HEK293 (cell line): ENCODE measurements at regions not wholly inside any gene's neighbourhood (a gene's known extent, or its start where the extent isn't known, plus 50 kb on each side); places are given as distances from the start of the nearest gene placed in this dataset.

Source experiments
- CTCF ChIA-PET: fragments of 350-600 bp; formaldehyde crosslinking; extraction: SDS; loops from one replicate; lab custom pipeline; 2021; ENCODE audit warnings: antibody characterized with exemption; lab: Yijun Ruan, JAX
- POLR2A ChIA-PET: fragments of 300-600 bp; formaldehyde crosslinking; extraction: SDS; loops from one replicate; lab custom pipeline; 2020; ENCODE audit warnings: antibody characterized with exemption, inconsistent platforms; lab: Yijun Ruan, JAX
- H3K27ac ChIP-seq: fragments of 200-500 bp; sonication (Bioruptor generic); 2 replicates; pipeline ENCODE4 v1.5.1; 2014; ENCODE audit warnings: low read depth, low read length, control low read depth, inconsistent platforms; ENCODE audit errors: extremely low read depth
- H3K36me3 ChIP-seq, 2 experiments: fragments of 200-500 bp in 1 of 2; sonication (Bioruptor generic) in 1 of 2; 1 replicate in 1 of 2; 2 replicates in 1 of 2; pipeline ENCODE4 v1.5.1; 2014 to 2017; ENCODE audit warnings: inconsistent platforms in 2 of 2, low read length in 2 of 2; ENCODE audit not compliant: control insufficient read depth in 2 of 2, insufficient read depth in 1 of 2
- H3K4me1 ChIP-seq: fragments of 200-500 bp; sonication (Bioruptor generic); 2 replicates; pipeline ENCODE4 v1.5.1; 2014; ENCODE audit warnings: mild to moderate bottlenecking, low read length, inconsistent platforms; ENCODE audit not compliant: control insufficient read depth, insufficient read depth
- H3K4me3 ChIP-seq: 2 replicates; pipeline ENCODE4 v1.5.1; 2011; ENCODE audit warnings: low read depth, mild to moderate bottlenecking, control low read depth, low read length, moderate library complexity
- H3K9me3 ChIP-seq: fragments of 200-500 bp; sonication (Bioruptor generic); 2 replicates; pipeline ENCODE4 v1.5.1; 2014; ENCODE audit warnings: low read depth, low read length, inconsistent platforms; ENCODE audit not compliant: control insufficient read depth, insufficient read depth
- KLF9 ChIP-seq: fragments of 450-650 bp; formaldehyde crosslinking; IDR thresholded peaks from 2 replicates; pipeline ENCODE4 v1.5.1; 2016; ENCODE audit warnings: missing biosample characterization, missing genetic modification characterization, low read depth
- REPIN1 ChIP-seq: fragments of 450-650 bp; formaldehyde crosslinking; IDR thresholded peaks from 2 replicates; pipeline ENCODE4 v1.5.1; 2017; ENCODE audit warnings: missing biosample characterization, missing genetic modification characterization, low read depth
- SP3 ChIP-seq: fragments of 450-650 bp; formaldehyde crosslinking; IDR thresholded peaks from 2 replicates; pipeline ENCODE4 v1.5.1; 2016; ENCODE audit warnings: missing biosample characterization, missing genetic modification characterization
- YY1 ChIP-seq: fragments of 450-650 bp; formaldehyde crosslinking; IDR thresholded peaks from 2 replicates; pipeline ENCODE4 v1.5.1; 2018; ENCODE audit warnings: missing biosample characterization, missing genetic modification characterization
- ZBTB21 ChIP-seq: fragments of 450-650 bp; formaldehyde crosslinking; IDR thresholded peaks from 2 replicates; pipeline ENCODE4 v1.5.1; 2017; ENCODE audit warnings: missing biosample characterization, missing genetic modification characterization
- ZBTB48 ChIP-seq: fragments of 450-650 bp; formaldehyde crosslinking; IDR thresholded peaks from 2 replicates; pipeline ENCODE4 v1.5.1; 2016; ENCODE audit warnings: missing biosample characterization, missing genetic modification characterization
- ZFP37 ChIP-seq: fragments of 450-650 bp; formaldehyde crosslinking; IDR thresholded peaks from 2 replicates; pipeline ENCODE4 v1.5.1; 2016; ENCODE audit warnings: missing biosample characterization, missing genetic modification characterization
- ZNF132 ChIP-seq: fragments of 450-650 bp; formaldehyde crosslinking; IDR thresholded peaks from 2 replicates; pipeline ENCODE4 v1.5.1; 2017; ENCODE audit warnings: missing biosample characterization, missing genetic modification characterization, borderline replicate concordance
- ZNF146 ChIP-seq: fragments of 450-650 bp; formaldehyde crosslinking; IDR thresholded peaks from 2 replicates; pipeline ENCODE4 v1.5.1; 2016; ENCODE audit warnings: missing biosample characterization, missing genetic modification characterization
- ZNF174 ChIP-seq: fragments of 450-650 bp; formaldehyde crosslinking; IDR thresholded peaks from 2 replicates; pipeline ENCODE4 v1.5.0; 2017; ENCODE audit warnings: missing biosample characterization, mild to moderate bottlenecking, missing genetic modification characterization
- ZNF24 ChIP-seq: fragments of 450-650 bp; formaldehyde crosslinking; IDR thresholded peaks from 2 replicates; pipeline ENCODE4 v1.5.1; 2016; ENCODE audit warnings: missing biosample characterization, missing genetic modification characterization
- ZNF571 ChIP-seq: fragments of 450-650 bp; formaldehyde crosslinking; IDR thresholded peaks from 2 replicates; pipeline ENCODE4 v1.5.0; 2017; ENCODE audit warnings: missing biosample characterization, missing genetic modification characterization
- ZNF621 ChIP-seq: fragments of 450-650 bp; formaldehyde crosslinking; IDR thresholded peaks from 2 replicates; pipeline ENCODE4 v1.5.1; 2017; ENCODE audit warnings: missing biosample characterization, missing genetic modification characterization
- ZNF623 ChIP-seq: fragments of 450-650 bp; formaldehyde crosslinking; IDR thresholded peaks from 2 replicates; pipeline ENCODE4 v1.5.1; 2016; ENCODE audit warnings: missing biosample characterization, missing genetic modification characterization
- ZNF791 ChIP-seq: fragments of 450-650 bp; formaldehyde crosslinking; IDR thresholded peaks from 2 replicates; pipeline ENCODE4 v1.5.1; 2016; ENCODE audit warnings: missing biosample characterization, missing genetic modification characterization
- ZSCAN23 ChIP-seq: fragments of 450-650 bp; formaldehyde crosslinking; IDR thresholded peaks from 2 replicates; pipeline ENCODE4 v1.5.1; 2016; ENCODE audit warnings: missing biosample characterization, missing genetic modification characterization
- TF ChIP-seq, protein P1 (sequence below): fragments of 450-650 bp; formaldehyde crosslinking; IDR thresholded peaks from 2 replicates; pipeline ENCODE4 v1.5.1; 2016; ENCODE audit warnings: missing biosample characterization, missing genetic modification characterization
- TF ChIP-seq, protein P2 (sequence below): fragments of 450-650 bp; formaldehyde crosslinking; IDR thresholded peaks from 2 replicates; pipeline ENCODE4 v1.5.1; 2016; ENCODE audit warnings: missing biosample characterization, missing genetic modification characterization, borderline replicate concordance
- TF ChIP-seq, protein P3 (sequence below): fragments of 450-650 bp; formaldehyde crosslinking; IDR thresholded peaks from 2 replicates; pipeline ENCODE4 v1.5.1; 2016; ENCODE audit warnings: missing biosample characterization, missing genetic modification characterization, low read depth
- TF ChIP-seq, protein P4 (sequence below): fragments of 450-650 bp; formaldehyde crosslinking; IDR thresholded peaks from 2 replicates; pipeline ENCODE4 v1.5.1; 2016; ENCODE audit warnings: missing biosample characterization, missing genetic modification characterization

DNA sequence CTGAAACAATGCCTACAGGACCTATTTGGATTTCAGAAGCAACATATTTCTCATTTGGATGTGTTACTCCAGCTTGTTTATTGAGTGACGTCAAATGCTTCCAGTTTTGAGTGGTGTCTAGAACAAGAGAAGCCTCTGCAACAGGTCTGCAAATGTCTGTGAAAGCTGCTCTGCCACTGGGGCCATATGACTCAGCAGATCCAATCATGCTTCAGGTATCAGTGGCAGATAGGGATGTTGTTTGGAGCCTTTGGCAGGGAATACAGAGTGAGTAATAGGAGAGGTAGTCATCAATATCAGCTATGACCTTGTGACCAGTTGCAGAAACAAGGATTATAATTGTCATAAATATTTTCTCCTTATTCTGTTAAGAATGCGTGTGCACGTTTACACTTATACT, 141.1 kb upstream of the ZXDA start:
- no peaks in the 10 kb centered on the region; the same call in 1 of the 2 replicates for H3K9me3 ChIP-seq
- H3K4me3 ChIP-seq: no peak overlapping the region
- TF ChIP-seq SP3 (tag by site-specific recombination): no peak
- TF ChIP-seq ZBTB48 (tag by site-specific recombination): no peak
- no peak for TF ChIP-seq ZNF146
- TF ChIP-seq, protein P1, sequence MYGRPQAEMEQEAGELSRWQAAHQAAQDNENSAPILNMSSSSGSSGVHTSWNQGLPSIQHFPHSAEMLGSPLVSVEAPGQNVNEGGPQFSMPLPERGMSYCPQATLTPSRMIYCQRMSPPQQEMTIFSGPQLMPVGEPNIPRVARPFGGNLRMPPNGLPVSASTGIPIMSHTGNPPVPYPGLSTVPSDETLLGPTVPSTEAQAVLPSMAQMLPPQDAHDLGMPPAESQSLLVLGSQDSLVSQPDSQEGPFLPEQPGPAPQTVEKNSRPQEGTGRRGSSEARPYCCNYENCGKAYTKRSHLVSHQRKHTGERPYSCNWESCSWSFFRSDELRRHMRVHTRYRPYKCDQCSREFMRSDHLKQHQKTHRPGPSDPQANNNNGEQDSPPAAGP (tag by site-specific recombination): no peak
- no peak for TF ChIP-seq REPIN1 (tag by site-specific recombination)
- no peak for TF ChIP-seq ZNF174 (tag by site-specific recombination)
- TF ChIP-seq ZNF791: no peak
- TF ChIP-seq ZNF571 (tag by site-specific recombination): no peak
- TF ChIP-seq KLF9: no peak
- no peak for TF ChIP-seq ZSCAN23 (tag by site-specific recombination)
- no peak for TF ChIP-seq YY1
- no peak for TF ChIP-seq ZNF623 (tag by site-specific recombination)
- no peak for TF ChIP-seq ZBTB21 (tag by site-specific recombination)
- no peak for TF ChIP-seq ZNF132 (tag by site-specific recombination)
- TF ChIP-seq ZNF621 (tag by site-specific recombination): no peak
- TF ChIP-seq ZFP37 (tag by site-specific recombination): no peak
- TF ChIP-seq, protein P2, sequence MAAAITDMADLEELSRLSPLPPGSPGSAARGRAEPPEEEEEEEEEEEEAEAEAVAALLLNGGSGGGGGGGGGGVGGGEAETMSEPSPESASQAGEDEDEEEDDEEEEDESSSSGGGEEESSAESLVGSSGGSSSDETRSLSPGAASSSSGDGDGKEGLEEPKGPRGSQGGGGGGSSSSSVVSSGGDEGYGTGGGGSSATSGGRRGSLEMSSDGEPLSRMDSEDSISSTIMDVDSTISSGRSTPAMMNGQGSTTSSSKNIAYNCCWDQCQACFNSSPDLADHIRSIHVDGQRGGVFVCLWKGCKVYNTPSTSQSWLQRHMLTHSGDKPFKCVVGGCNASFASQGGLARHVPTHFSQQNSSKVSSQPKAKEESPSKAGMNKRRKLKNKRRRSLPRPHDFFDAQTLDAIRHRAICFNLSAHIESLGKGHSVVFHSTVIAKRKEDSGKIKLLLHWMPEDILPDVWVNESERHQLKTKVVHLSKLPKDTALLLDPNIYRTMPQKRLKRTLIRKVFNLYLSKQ (tag by site-specific recombination): no peak
- TF ChIP-seq ZNF24 (tag by site-specific recombination): no peak
- CTCF ChIA-PET: interaction anchor here (1.0 kb wide), 1 partner anchor 26 kb away, joined by 3 read pairs; no protein-coding TSS in a partner anchor
- H3K36me3 ChIP-seq: no peaks in the 10 kb centered on the region
- no peaks in the 10 kb centered on the region for H3K4me1 ChIP-seq
- POLR2A ChIA-PET: no interaction called here
- no peak overlapping the region for H3K27ac ChIP-seq

DNA sequence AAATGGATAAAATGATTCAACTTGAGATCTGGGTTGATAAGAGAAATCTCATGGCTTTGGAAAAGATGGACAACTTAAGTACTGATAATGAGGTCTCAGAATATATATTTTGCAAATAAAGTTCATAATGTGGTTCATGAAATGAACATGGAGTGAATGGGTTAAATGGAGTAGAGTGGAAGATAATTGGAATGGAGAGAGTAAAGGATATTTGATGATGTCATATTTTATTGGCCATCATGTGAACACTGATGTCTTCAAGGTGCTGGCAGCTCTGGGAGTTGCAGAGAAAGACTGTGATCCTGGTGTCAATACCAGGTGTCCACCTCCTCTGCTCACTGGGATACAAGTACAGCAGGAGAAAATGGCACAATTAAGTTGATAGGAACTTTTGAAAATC, 133.9 kb upstream of the ZXDA start:
- H3K36me3 ChIP-seq: no peaks in the 10 kb centered on the region
- H3K4me3 ChIP-seq: no peak overlapping the region
- ChIA-PET CTCF (no interaction called here), POLR2A (no interaction called here)
- TF ChIP-seq, protein P3, sequence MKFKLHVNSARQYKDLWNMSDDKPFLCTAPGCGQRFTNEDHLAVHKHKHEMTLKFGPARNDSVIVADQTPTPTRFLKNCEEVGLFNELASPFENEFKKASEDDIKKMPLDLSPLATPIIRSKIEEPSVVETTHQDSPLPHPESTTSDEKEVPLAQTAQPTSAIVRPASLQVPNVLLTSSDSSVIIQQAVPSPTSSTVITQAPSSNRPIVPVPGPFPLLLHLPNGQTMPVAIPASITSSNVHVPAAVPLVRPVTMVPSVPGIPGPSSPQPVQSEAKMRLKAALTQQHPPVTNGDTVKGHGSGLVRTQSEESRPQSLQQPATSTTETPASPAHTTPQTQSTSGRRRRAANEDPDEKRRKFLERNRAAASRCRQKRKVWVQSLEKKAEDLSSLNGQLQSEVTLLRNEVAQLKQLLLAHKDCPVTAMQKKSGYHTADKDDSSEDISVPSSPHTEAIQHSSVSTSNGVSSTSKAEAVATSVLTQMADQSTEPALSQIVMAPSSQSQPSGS (tag by site-specific recombination): peak; percentile 77
- TF ChIP-seq, protein P4, sequence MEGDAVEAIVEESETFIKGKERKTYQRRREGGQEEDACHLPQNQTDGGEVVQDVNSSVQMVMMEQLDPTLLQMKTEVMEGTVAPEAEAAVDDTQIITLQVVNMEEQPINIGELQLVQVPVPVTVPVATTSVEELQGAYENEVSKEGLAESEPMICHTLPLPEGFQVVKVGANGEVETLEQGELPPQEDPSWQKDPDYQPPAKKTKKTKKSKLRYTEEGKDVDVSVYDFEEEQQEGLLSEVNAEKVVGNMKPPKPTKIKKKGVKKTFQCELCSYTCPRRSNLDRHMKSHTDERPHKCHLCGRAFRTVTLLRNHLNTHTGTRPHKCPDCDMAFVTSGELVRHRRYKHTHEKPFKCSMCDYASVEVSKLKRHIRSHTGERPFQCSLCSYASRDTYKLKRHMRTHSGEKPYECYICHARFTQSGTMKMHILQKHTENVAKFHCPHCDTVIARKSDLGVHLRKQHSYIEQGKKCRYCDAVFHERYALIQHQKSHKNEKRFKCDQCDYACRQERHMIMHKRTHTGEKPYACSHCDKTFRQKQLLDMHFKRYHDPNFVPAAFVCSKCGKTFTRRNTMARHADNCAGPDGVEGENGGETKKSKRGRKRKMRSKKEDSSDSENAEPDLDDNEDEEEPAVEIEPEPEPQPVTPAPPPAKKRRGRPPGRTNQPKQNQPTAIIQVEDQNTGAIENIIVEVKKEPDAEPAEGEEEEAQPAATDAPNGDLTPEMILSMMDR (tag by site-specific recombination): no peak
- peaks cover 3% of the 10 kb centered on the region; the same call in 1 of the 2 replicates for H3K9me3 ChIP-seq
- no peak overlapping the region for H3K27ac ChIP-seq
- no peaks in the 10 kb centered on the region for H3K4me1 ChIP-seq
